Hematopoietic multipotent progenitor cell treated with erythropoietin and hydrocortisone succinate and interleukin-3 and kit ligand, for 17 days (in vitro differentiated cells): ENCODE measurements at regions not wholly inside any gene's neighbourhood (a gene's known extent, or its start where the extent isn't known, plus 50 kb on each side); places are given as distances from the start of the nearest gene placed in this dataset.

Experiments used
- DNase-seq: peaks from one replicate; pipeline ENCODE4 v3.0.0-alpha.2; 2015; ENCODE audit warnings: low spot score

DNA sequence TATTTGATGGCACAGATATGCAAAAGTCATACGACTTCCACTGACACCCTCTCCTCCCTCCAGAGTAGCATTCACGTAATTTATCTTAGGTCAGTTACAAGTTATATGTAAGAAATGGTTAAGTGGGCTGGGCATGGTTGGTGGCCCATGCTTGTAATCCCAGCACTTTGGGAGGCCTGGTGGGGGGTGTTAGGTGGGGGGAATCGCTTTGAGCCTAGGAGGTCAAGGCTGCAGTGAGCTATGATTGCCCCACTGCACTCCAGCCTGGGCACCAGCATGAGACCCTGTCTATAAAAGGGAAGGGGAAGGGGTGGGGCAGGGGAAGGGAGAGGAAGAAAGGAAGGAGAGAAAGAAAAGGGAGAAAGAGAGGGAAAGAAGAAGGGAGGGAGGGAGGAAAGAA lies 202.8 kb downstream of the AUH start:
- DNase-seq = no peak

DNA sequence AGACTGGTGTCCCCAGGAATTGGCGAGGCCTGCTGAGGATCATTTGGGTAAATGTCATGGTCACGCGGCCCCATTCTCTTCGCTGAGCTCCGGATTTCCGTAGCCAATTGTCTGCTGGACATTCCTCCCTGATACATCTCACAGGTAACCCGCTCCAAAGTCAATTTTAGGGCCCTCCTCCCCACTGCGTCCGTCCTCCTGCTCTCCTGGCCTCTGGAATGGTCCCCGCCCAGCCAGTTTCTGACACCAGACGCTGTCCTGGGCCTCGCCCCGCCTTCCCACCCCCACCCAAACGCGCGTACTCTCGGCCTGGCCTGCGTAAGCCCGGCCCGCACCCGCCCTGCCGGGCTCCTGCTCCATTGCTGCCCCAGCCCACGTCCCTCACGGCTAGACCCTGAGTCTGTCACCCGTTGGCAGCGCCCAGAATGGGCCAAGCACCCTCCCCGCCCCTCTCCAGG lies 202.0 kb downstream of the AUH start:
- no peak for DNase-seq

DNA sequence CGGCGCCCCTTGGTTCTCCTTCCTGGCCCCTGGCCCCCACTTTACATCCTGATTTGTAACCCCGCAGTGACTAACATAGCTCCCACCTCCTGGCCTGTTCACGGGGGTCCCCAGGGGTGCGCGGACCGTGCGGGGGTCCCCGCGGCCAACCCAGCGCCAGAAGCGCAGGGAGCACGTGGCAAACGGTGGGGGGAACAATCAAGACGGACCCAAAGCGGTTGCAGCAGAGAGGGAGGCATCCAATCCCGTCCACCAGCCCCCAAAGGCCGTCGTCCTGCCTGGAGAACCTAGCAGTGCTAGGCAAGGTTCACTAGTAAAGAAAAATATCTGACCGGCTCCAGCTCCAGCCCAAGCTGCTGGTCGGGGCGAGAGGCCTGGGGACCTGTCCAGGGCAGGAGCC lies 201.5 kb downstream of the AUH start:
- DNase-seq = no peak

DNA sequence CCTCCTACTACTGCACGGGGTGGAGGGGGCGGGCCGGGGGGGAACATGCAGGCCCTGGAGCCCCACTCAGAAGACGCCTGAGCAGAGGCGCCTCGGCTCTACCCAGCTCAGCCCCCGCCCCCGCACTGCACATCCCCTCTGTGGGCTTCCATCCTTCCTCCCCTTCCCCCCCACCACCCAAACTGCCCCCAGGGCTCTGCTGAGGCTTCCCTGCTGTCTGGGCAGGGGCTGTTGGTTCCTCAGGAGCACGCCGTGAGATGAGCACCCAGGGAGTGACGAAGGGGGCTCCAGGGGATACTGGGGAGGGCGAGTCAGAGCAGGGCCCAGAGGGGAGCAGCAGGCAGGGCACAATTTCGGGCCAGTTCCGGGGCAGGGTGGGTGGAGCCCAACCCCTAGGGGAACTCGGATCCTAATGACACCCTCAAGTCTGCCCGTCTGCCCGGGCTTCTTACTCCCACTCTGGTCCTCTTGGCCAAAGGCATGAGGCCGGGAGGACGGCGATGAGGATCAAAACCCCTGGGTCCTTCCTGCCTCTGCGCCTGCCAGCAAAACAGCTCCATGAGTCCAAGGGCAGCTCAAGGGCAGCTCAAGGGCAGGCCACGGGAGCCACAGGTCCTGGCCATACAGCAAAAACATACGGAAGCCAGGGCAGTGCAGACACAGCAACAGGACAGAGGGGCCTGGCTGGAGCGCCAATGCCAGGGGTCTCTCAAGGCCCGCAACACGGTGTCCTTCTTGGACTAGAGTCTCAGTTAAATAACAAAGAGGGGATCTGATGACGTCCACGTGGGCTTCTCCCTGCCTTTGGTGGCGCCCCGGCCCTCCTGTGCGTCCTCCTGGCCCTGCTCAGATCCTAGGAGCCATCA lies 200.9 kb downstream of the AUH start:
- no peak for DNase-seq

GRCh38 chr9:91161465-91162300 lies 200.0 kb downstream of the AUH start:
- DNase-seq = no peak

DNA sequence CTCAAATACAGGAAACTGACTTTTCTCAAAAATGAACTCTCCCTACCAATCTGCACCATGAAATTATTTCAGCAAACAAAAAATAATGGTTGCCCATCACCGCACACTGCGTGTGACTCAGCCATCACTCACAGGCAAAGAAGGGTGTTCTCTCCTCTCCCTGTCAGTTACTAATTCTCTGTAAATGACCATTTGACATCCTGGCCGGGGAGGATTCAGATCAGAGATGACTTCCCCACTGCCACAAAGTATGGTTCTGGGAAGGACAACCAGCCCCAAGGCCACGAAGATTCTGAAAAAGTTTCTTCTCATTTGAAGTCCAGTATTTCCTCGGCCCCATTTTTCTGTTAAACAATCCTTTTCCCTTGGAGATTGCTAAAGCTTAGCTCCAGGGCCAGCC lies 199.4 kb downstream of the AUH start:
- DNase-seq = no peak

DNA sequence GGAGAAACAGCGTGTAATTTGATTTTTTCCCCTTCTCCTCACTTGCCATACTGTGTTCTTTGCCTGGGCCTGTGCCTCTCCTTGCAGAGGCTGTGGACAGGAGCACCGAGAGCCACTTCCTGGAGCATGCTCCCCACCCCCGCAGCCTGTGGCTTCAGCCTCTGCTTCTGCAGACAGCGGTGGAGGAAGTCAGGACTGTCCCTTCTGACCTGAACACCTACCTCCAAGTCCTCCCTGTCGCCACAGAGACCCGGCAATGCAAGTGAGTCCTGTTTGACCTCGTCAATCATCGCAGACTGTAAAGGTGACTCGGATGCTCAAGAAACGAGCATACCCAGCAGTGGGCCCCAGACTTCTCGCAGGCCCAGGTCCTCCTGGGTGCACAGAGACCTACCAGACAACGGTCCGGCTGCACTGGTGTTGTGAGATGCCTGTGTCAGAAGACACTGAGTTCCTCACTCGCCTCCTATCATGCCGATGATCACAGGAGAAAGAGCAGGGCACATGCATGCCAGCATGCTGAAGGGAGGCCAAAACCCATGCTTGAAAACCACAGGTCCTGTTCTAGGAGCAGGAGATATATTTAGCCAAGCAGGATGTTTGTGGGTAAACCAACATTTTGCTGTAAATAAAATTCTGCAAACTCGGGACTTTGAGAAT lies 198.8 kb downstream of the AUH start:
- no peak for DNase-seq

- no peak for DNase-seq
Observed at GRCh38 chr9:91163444-91163772, 198.3 kb downstream of the AUH start.

DNA sequence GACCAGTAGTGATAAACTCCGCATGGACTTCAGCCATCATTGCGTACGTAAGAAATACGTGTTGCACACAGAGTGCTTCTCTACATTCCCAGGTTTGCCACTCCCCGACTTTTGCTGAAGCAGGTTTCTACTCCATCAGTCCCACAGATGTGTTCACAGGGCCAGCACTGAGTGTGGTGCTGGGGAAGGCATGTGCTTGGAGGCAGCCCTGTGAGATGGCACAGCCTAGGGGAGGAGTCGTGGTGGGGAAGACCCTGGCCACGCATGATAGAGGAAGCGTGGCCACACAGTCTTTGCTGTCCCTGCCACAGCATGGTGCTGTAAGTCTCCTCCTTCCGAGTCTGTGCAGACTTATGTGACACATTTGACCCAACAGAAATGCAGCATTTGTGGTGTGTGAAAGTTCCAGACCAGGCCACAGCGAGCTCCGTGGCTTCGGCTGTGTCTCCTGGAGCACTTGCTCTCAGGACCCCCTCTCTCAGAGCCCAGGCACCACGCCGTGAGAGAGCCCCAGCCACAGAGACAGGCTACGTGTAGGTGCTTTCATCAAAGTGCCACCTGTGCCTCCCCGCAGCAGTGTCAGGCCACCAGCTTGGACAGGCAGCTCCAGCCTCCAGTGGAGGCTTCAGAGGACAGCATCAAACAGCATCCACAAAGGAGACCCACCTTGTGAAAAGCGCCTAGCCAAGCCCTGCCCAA lies 197.8 kb downstream of the AUH start:
- DNase-seq = no peak
